RWPE2 (cell line): ENCODE measurements at regions not wholly inside any gene's neighbourhood (a gene's known extent, or its start where the extent isn't known, plus 50 kb on each side); places are given as distances from the start of the nearest gene placed in this dataset.

ENCODE experiments used
- ATAC-seq: fragments of 200-7000 bp; cut with Tn5 transposase; 3 replicates; pipeline ENCODE4 v1.9.1; 2021; ENCODE audit warnings: low read depth
- DNase-seq: peaks from one replicate; pipeline ENCODE4 v3.0.0-alpha.2; 2020; ENCODE audit warnings: low spot score
- H3K27ac ChIP-seq: fragments of 450-650 bp; 2 replicates; pipeline ENCODE4 v1.5.1; 2017; ENCODE audit warnings: mild to moderate bottlenecking; ENCODE audit not compliant: poor library complexity, severe bottlenecking
- H3K27me3 ChIP-seq: fragments of 250-450 bp; sonication (Bioruptor Pico); 2 replicates; pipeline ENCODE4 v1.5.1; 2021; ENCODE audit warnings: mild to moderate bottlenecking, moderate library complexity; ENCODE audit not compliant: insufficient read depth, poor library complexity, severe bottlenecking
- H3K36me3 ChIP-seq: fragments of 250-450 bp; sonication (Bioruptor Pico); 2 replicates; pipeline ENCODE4 v1.5.1; 2020; ENCODE audit warnings: low read depth, mild to moderate bottlenecking, moderate library complexity
- H3K4me1 ChIP-seq: fragments of 250-450 bp; sonication (Bioruptor Pico); 2 replicates; pipeline ENCODE4 v1.5.1; 2021; ENCODE audit warnings: mild to moderate bottlenecking, moderate library complexity; ENCODE audit not compliant: insufficient read depth, poor library complexity, severe bottlenecking
- H3K4me3 ChIP-seq: fragments of 250-450 bp; sonication (Bioruptor Pico); 2 replicates; pipeline ENCODE4 v1.5.1; 2021; ENCODE audit warnings: mild to moderate bottlenecking, moderate library complexity; ENCODE audit not compliant: severe bottlenecking
- H3K9me3 ChIP-seq: fragments of 250-450 bp; sonication (Bioruptor Pico); 2 replicates; pipeline ENCODE4 v1.5.1; 2021; ENCODE audit warnings: mild to moderate bottlenecking, moderate library complexity; ENCODE audit not compliant: severe bottlenecking
- TF ChIP-seq, protein P1 (sequence below): fragments of 450-650 bp; IDR thresholded peaks from one replicate; pipeline ENCODE4 v1.5.1; 2017; ENCODE audit warnings: mild to moderate bottlenecking, moderate library complexity; ENCODE audit not compliant: poor library complexity, severe bottlenecking

DNA sequence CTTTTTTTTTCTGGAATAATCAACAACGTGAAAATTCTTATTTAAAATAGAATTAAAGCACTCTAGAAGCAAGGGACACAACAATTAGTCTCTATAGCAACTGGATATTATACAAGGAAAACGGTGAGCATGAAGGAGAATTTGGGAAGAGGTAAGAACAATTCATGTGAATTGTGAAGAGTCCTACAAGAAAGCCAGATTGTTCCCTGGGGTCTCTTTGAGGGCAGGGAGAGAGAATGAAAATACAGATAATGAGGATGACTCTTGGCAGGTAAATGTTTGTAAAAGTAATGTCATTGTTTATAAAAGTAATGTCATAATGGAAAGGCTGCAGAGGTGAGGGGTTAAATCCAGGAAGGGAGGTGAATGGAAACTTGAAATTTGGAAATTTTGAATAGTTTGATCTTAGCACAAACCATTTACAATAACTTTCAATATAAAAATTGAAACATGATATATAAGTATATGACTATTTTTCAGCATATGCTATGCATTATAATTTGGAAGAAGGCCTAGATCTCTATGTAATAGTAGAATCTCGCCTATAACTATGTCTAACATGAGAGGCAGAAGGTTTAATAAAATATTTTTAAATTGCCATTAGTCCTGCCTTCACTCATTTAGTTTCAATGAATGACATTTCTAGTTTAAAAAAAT is 378.8 kb upstream of the DCN start:
- no peak overlapping the region for H3K27ac ChIP-seq
- H3K9me3 ChIP-seq = no peaks in the 10 kb centered on the region
- H3K4me1 ChIP-seq = no peaks in the 10 kb centered on the region
- H3K36me3 ChIP-seq = no peaks in the 10 kb centered on the region
- TF ChIP-seq, protein P1, sequence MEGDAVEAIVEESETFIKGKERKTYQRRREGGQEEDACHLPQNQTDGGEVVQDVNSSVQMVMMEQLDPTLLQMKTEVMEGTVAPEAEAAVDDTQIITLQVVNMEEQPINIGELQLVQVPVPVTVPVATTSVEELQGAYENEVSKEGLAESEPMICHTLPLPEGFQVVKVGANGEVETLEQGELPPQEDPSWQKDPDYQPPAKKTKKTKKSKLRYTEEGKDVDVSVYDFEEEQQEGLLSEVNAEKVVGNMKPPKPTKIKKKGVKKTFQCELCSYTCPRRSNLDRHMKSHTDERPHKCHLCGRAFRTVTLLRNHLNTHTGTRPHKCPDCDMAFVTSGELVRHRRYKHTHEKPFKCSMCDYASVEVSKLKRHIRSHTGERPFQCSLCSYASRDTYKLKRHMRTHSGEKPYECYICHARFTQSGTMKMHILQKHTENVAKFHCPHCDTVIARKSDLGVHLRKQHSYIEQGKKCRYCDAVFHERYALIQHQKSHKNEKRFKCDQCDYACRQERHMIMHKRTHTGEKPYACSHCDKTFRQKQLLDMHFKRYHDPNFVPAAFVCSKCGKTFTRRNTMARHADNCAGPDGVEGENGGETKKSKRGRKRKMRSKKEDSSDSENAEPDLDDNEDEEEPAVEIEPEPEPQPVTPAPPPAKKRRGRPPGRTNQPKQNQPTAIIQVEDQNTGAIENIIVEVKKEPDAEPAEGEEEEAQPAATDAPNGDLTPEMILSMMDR = no peak
- no peak overlapping the region for H3K4me3 ChIP-seq
- ATAC-seq (no peak), DNase-seq (no peak)
- no peaks in the 10 kb centered on the region for H3K27me3 ChIP-seq

DNA sequence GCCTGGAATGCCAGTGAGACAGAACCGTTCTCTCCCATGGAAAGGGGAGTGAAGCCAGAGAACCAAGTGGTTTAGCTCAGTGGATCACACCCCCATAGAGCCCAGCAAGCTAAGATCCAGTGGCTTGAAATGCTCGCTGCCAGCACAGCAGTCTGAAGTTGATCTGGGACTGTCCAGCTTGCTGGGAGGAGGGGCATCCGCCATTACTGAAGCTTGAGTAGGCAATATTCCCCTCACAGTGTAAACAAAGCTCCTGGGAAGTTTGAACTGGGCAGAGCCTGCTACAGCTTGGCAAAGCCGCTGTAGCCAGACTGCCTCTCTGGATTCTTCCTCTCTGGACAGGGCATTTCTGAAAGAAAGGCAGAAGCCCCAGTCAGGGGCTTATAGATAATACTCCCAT is 374.3 kb upstream of the DCN start:
- Histone ChIP-seq H3K27ac (no peak overlapping the region), H3K9me3 (no peaks in the 10 kb centered on the region), H3K4me1 (no peaks in the 10 kb centered on the region), H3K36me3 (no peaks in the 10 kb centered on the region), H3K4me3 (no peak overlapping the region), H3K27me3 (no peaks in the 10 kb centered on the region)
- no peak for ATAC-seq
- TF ChIP-seq, protein P1 = no peak
- no peak for DNase-seq

DNA sequence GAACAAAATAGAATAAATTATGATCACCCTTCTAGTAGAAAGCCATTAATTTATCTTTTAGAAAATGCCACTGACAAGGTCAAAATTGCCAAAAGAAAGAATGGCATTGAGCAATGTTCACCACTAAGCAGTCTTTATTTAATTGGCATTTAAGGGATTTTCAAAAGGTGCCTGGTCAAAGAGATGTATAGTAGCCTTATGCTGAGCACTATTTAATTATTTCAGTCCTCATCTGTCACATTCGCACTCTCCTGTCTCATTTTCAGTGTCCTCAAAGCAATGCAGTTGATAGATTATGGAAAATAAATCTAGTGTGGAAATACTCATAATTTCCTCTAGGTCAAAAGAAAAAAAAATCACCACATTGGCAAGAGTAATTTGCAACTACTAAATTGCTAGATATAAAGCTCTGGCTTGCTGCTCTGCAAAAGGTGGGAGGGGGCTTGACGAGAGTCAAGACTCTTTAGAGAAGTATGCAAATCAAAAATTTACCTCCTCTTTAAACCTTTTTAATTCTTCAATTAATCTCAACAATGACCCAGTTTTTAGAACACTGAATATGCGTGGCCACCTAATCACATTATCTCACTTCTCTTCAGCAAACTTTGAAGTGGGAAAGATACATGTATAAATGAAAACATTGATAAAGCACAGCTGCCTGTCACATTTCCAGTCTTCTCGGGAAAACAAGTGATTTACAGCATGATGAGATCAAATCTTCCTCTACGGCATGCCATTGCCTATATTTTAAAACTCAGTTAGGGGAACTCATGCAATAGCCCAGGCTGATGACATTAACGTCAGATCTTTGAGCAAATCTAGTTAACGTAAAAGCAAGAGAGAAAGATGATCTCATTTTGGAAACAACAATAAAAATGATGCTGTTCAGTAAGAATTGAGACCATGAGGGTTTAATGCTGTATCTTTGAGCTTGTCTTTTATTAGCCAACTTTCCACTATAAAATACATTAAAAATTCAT is 373.1 kb upstream of the DCN start:
- DNase-seq (no peak), ATAC-seq (no peak)
- Histone ChIP-seq H3K9me3 (no peaks in the 10 kb centered on the region), H3K27ac (no peak overlapping the region), H3K4me3 (no peak overlapping the region), H3K27me3 (no peaks in the 10 kb centered on the region), H3K36me3 (no peaks in the 10 kb centered on the region), H3K4me1 (no peaks in the 10 kb centered on the region)
- TF ChIP-seq, protein P1 = no peak

DNA sequence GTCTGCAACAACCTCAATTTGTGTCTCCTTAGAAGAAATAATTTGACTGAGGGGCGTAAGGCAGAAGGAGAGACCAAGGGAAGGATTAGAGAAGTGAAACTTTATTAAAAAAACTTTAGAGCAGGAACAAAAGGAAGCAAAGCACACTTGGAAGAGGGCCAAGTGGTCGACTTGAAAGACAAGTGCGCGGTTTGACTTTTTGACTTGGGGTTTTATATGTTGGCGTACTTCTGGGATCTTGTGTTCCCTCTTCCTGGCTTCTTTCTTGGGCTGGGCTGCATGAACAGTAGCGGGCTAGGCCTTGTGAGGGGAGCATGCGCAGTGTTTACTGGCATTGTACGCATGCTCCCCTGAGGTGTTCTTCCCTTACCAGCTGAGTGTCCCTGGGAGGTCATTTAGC is 369.3 kb upstream of the DCN start:
- H3K4me1 ChIP-seq = no peaks in the 10 kb centered on the region
- H3K27ac ChIP-seq = no peak overlapping the region
- ATAC-seq = no peak
- H3K4me3 ChIP-seq = no peak overlapping the region
- H3K36me3 ChIP-seq = no peaks in the 10 kb centered on the region
- no peak for DNase-seq
- H3K9me3 ChIP-seq = no peaks in the 10 kb centered on the region
- TF ChIP-seq, protein P1 = no peak
- no peaks in the 10 kb centered on the region for H3K27me3 ChIP-seq
